Epithelial cell of esophagus (primary cell): ENCODE measurements at regions not wholly inside any gene's neighbourhood (a gene's known extent, or its start where the extent isn't known, plus 50 kb on each side); places are given as distances from the start of the nearest gene placed in this dataset.

Experiments
- DNase-seq: peaks from one replicate; pipeline ENCODE4 v3.0.0; 2010; ENCODE audit warnings: low read depth
- H3K4me3 ChIP-seq: 2 replicates; pipeline ENCODE4 v1.5.1; 2011; ENCODE audit warnings: mild to moderate bottlenecking, low read length, control low read depth
- CTCF ChIP-seq: IDR thresholded peaks from 2 replicates; pipeline ENCODE4 v1.5.1; 2011; ENCODE audit warnings: low read depth, mild to moderate bottlenecking, low read length, control low read depth, inconsistent platforms; ENCODE audit not compliant: insufficient read depth; ENCODE audit errors: missing control alignments

GRCh38 chr1:229208481-229208880 lies 62.4 kb upstream of the RAB4A start:
- H3K4me3 ChIP-seq: no peak overlapping the region
- no peak for TF ChIP-seq CTCF
- no peak for DNase-seq

GRCh38 chr1:229209386-229209785 lies 61.5 kb upstream of the RAB4A start:
- DNase-seq: no peak
- H3K4me3 ChIP-seq: no peak overlapping the region
- no peak for TF ChIP-seq CTCF

- TF ChIP-seq CTCF: no peak
- no peak overlapping the region for H3K4me3 ChIP-seq
- DNase-seq: no peak
These were observed 61.1 kb upstream of the RAB4A start for GRCh38 chr1:229209816-229210215.

- no peak for TF ChIP-seq CTCF
- H3K4me3 ChIP-seq: no peak overlapping the region
- DNase-seq: no peak
These were observed 60.1 kb upstream of the RAB4A start for GRCh38 chr1:229210844-229211243.

GRCh38 chr1:229213797-229214196 lies 57.1 kb upstream of the RAB4A start:
- H3K4me3 ChIP-seq: no peak overlapping the region
- TF ChIP-seq CTCF: no peak
- no peak for DNase-seq

GRCh38 chr1:229217716-229218115 lies 53.2 kb upstream of the RAB4A start:
- H3K4me3 ChIP-seq: no peak overlapping the region
- TF ChIP-seq CTCF: peak; percentile 18
- DNase-seq: peak; percentile 35

- TF ChIP-seq CTCF: no peak
- DNase-seq: no peak
These were observed 52.3 kb upstream of the RAB4A start for GRCh38 chr1:229218612-229219025.

More at GRCh38 chr1:229218612-229219025, 52.3 kb upstream of the RAB4A start:
- no peak overlapping the region for H3K4me3 ChIP-seq
